SH-SY5Y (cell line): ENCODE measurements at regions not wholly inside any gene's neighbourhood (a gene's known extent, or its start where the extent isn't known, plus 50 kb on each side); places are given as distances from the start of the nearest gene placed in this dataset.

Source experiments
- GATA2 ChIP-seq: IDR thresholded peaks from 2 replicates; pipeline ENCODE4 v1.6.1; 2011; ENCODE audit warnings: mild to moderate bottlenecking, low read depth, low read length
- GATA3 ChIP-seq: IDR thresholded peaks from 2 replicates; pipeline ENCODE4 v1.6.1; 2011; ENCODE audit warnings: low read depth, mild to moderate bottlenecking, low read length, moderate library complexity

GRCh38 chr2:15825276-15825980, 114.9 kb upstream of the MYCN start:
- no peak for TF ChIP-seq GATA3
- TF ChIP-seq GATA2 = peak; percentile 35; the same call in 1 of the 2 replicates
